Psoas muscle (tissue), 7 donors: ENCODE measurements at regions not wholly inside any gene's neighbourhood (a gene's known extent, or its start where the extent isn't known, plus 50 kb on each side); places are given as distances from the start of the nearest gene placed in this dataset.

Experiments used
- ATAC-seq, 4 donors: fragments of 200-7000 bp; cut with Tn5 transposase; one replicate each; pipeline ENCODE4 v1.9.1; 2020; ENCODE audit warnings: moderate library complexity in 3 of 4, mild to moderate bottlenecking in 2 of 4
- DNase-seq, 2 donors: peaks; one replicate each; pipeline ENCODE4 v3.0.0-alpha.2; 2020
- H3K27ac ChIP-seq: fragments of 200-600 bp; one replicate; pipeline ENCODE4 v1.8.0; 2022
- H3K27me3 ChIP-seq, 3 donors: fragments of 200-600 bp in 1 of 3; one replicate each; pipeline versions ENCODE4 v1.6.1 to v1.8.0; 2013 to 2022; ENCODE audit warnings: low read length in 2 of 3, mild to moderate bottlenecking in 2 of 3, moderate library complexity in 1 of 3; ENCODE audit not compliant: insufficient read depth in 3 of 3
- H3K36me3 ChIP-seq, 2 donors: fragments of 200-600 bp in 1 of 2; one replicate each; pipeline versions ENCODE4 v1.6.1 to v1.8.0; 2013 to 2022; ENCODE audit warnings: low read depth in 1 of 2, mild to moderate bottlenecking in 1 of 2, moderate library complexity in 1 of 2; ENCODE audit not compliant: insufficient read depth in 1 of 2
- H3K4me1 ChIP-seq: fragments of 200-600 bp; one replicate; pipeline ENCODE4 v1.8.0; 2022
- H3K4me3 ChIP-seq: fragments of 200-600 bp; one replicate; pipeline ENCODE4 v1.8.0; 2022; ENCODE audit warnings: mild to moderate bottlenecking
- H3K9me3 ChIP-seq: fragments of 200-600 bp; one replicate; pipeline ENCODE4 v1.8.0; 2022
- CTCF ChIP-seq: fragments of 200-600 bp; IDR thresholded peaks from one replicate; pipeline ENCODE4 v1.8.0; 2022; ENCODE audit warnings: antibody characterized with exemption
- WGBS, 3 donors: extraction: QIAGEN DNeasy Blood & Tissue Kit; methylation state at CpG; one replicate each; pipeline versions ENCODE4 v1.1.6 to v1.1.7; 2013; 5-methylcytosine and 5-hydroxymethylcytosine counted together
- intact Hi-C, 2 donors: fragments of 100-400 bp; cut with DNase I; formaldehyde crosslinking; loops; one replicate each; pipeline versions ENCODE4 v1.11.0 to v1.14.2; 2022
- donor health status: healthy with polysubstance abuse.
- donor health status: DM: no; HTN: no; CAD: no; lungs with moderate emphysema.
- donor health status: Bipolar disorder and iron deficiency.
- donor health status: healthy.
- donor health status: DM: yes; HTN: yes; CAD: no.
- donor health status: DM: no; HTN: no; CAD: no.
- donor health status: DM: yes; HTN: yes; CAD: no.

GRCh38 chr13:24056616-24057137, 103.8 kb upstream of the SPATA13 start:
- H3K27ac ChIP-seq, result no peak overlapping the region

GRCh38 chr13:24060993-24061392, 99.5 kb upstream of the SPATA13 start:
- TF ChIP-seq CTCF, result no peak
- intact Hi-C loops, result no loop called here

More at GRCh38 chr13:24056616-24057137, 103.8 kb upstream of the SPATA13 start:
- no peaks in the 10 kb centered on the region for H3K36me3 ChIP-seq
- DNase-seq (no peak), ATAC-seq (no peak)
- no peak overlapping the region for H3K4me3 ChIP-seq
- no peaks in the 10 kb centered on the region for H3K4me1 ChIP-seq
- no peak for TF ChIP-seq CTCF
- WGBS, 3 donors, result 60 to 67% (median 62%) methylated on average over 8 of the region's 8 CpGs
- intact Hi-C loops, result loop anchor here in 1 of 2 donors (10.0 kb wide), 1 partner anchor 168 kb away; no protein-coding TSS in a partner anchor
- peaks cover 0 to 12% (median 0%) of the 10 kb centered on the region in 3 donors for H3K27me3 ChIP-seq
- no peaks in the 10 kb centered on the region for H3K9me3 ChIP-seq

GRCh38 chr13:24063281-24063877, 97.1 kb upstream of the SPATA13 start:
- TF ChIP-seq CTCF, result no peak
- no peak overlapping the region for H3K27ac ChIP-seq
- WGBS, 3 donors, result 33 to 42% (median 40%) methylated on average over 8 of the region's 8 CpGs
- DNase-seq (no peak), ATAC-seq (peak in 1 of 4 donors; percentile 36)
- H3K36me3 ChIP-seq, result no peaks in the 10 kb centered on the region
- H3K4me1 ChIP-seq, result no peaks in the 10 kb centered on the region
- no peaks in the 10 kb centered on the region for H3K27me3 ChIP-seq
- intact Hi-C loops, result no loop called here
- no peaks in the 10 kb centered on the region for H3K9me3 ChIP-seq
- no peak overlapping the region for H3K4me3 ChIP-seq

More at GRCh38 chr13:24060993-24061392, 99.5 kb upstream of the SPATA13 start:
- no peak overlapping the region for H3K27ac ChIP-seq
- H3K36me3 ChIP-seq, result no peaks in the 10 kb centered on the region
- H3K27me3 ChIP-seq, result no peaks in the 10 kb centered on the region
- no peak overlapping the region for H3K4me3 ChIP-seq
- H3K9me3 ChIP-seq, result no peaks in the 10 kb centered on the region
- ATAC-seq (no peak), DNase-seq (no peak)
- 91 to 96% (median 93%) methylated on average over 2 of the region's 2 CpGs for WGBS, 3 donors
- H3K4me1 ChIP-seq, result no peaks in the 10 kb centered on the region

- Histone ChIP-seq H3K27ac (no peak overlapping the region), H3K9me3 (no peaks in the 10 kb centered on the region), H3K27me3 (no peaks in the 10 kb centered on the region), H3K4me1 (no peaks in the 10 kb centered on the region), H3K36me3 (no peaks in the 10 kb centered on the region), H3K4me3 (no peak overlapping the region)
- no peak for TF ChIP-seq CTCF
- WGBS, 3 donors, result 96 to 99% (median 96%) methylated on average over 3 of the region's 3 CpGs
- intact Hi-C loops, result no loop called here
- ATAC-seq (no peak), DNase-seq (no peak)
Measured at GRCh38 chr13:24064371-24064770, 96.1 kb upstream of the SPATA13 start.

- Histone ChIP-seq H3K27me3 (no peaks in the 10 kb centered on the region), H3K4me1 (no peaks in the 10 kb centered on the region), H3K36me3 (no peaks in the 10 kb centered on the region), H3K9me3 (no peaks in the 10 kb centered on the region), H3K27ac (no peak overlapping the region), H3K4me3 (no peak overlapping the region)
- WGBS, 3 donors, result 65 to 66% (median 65%) methylated on average over 3 of the region's 3 CpGs
- ATAC-seq (no peak), DNase-seq (no peak)
- TF ChIP-seq CTCF, result no peak
- intact Hi-C loops, result no loop called here
Measured at GRCh38 chr13:24065176-24065575, 95.3 kb upstream of the SPATA13 start.
